ENCODE measurements at regions not wholly inside any gene's neighbourhood (a gene's known extent, or its start where the extent isn't known, plus 50 kb on each side); places are given as distances from the start of the nearest gene placed in this dataset.

- H3K36me3 ChIP-seq (ENCODE audit: control insufficient read depth in 2 of 2, insufficient read depth in 1 of 2, low read length in 2 of 2) = no peaks in the 10 kb centered on the region
- H3K27ac ChIP-seq (ENCODE audit: extremely low read depth, low read depth, low read length) = no peak overlapping the region
- CTCF ChIA-PET = no interaction called here
- no peak overlapping the region for H3K4me3 ChIP-seq (ENCODE audit: low read depth, low read length)
- no peak for TF ChIP-seq ZNF423 (tag by site-specific recombination; IDR thresholded peaks at IDR 0.05)
- no peak for TF ChIP-seq ZNF16 (tag by site-specific recombination; IDR thresholded peaks at IDR 0.05; ENCODE audit: low read depth)
- no peak for TF ChIP-seq ZNF202 (tag by site-specific recombination; IDR thresholded peaks at IDR 0.05; ENCODE audit: borderline replicate concordance)
- TF ChIP-seq ZNF501 (tag by site-specific recombination; IDR thresholded peaks at IDR 0.05) = no peak
- TF ChIP-seq PRDM6 (tag by site-specific recombination; IDR thresholded peaks at IDR 0.05) = no peak
- no peak for TF ChIP-seq TRIM28 (IDR thresholded peaks at IDR 0.05; ENCODE audit: borderline replicate concordance, low read length)
- no peak for TF ChIP-seq ZNF76 (tag by site-specific recombination; IDR thresholded peaks at IDR 0.05; ENCODE audit: borderline replicate concordance, low read depth)
- H3K4me1 ChIP-seq (ENCODE audit: control insufficient read depth, insufficient read depth, low read length) = peaks cover 3% of the 10 kb centered on the region; the same call in 1 of the 2 replicates
- no peaks in the 10 kb centered on the region for H3K9me3 ChIP-seq (ENCODE audit: control insufficient read depth, insufficient read depth, low read depth, low read length)
- POLR2A ChIA-PET = no interaction called here
Measured at GRCh38 chr20:6866741-6867140, 99.3 kb downstream of the BMP2 start.

GRCh38 chr20:6868861-6869260 lies 101.4 kb downstream of the BMP2 start:
- Histone ChIP-seq H3K9me3 (ENCODE audit: control insufficient read depth, insufficient read depth, low read depth, low read length) (no peaks in the 10 kb centered on the region), H3K4me3 (ENCODE audit: low read depth, low read length) (no peak overlapping the region), H3K36me3 (ENCODE audit: control insufficient read depth in 2 of 2, insufficient read depth in 1 of 2, low read length in 2 of 2) (no peaks in the 10 kb centered on the region), H3K4me1 (ENCODE audit: control insufficient read depth, insufficient read depth, low read length) (peaks cover 3% of the 10 kb centered on the region; the same call in 1 of the 2 replicates), H3K27ac (ENCODE audit: extremely low read depth, low read depth, low read length) (no peak overlapping the region)
- no peak for TF ChIP-seq ZNF174 (tag by site-specific recombination; IDR thresholded peaks at IDR 0.05)
- ChIA-PET POLR2A (no interaction called here), CTCF (no interaction called here)

GRCh38 chr20:6870559-6870958 lies 103.1 kb downstream of the BMP2 start:
- Histone ChIP-seq H3K4me3 (ENCODE audit: low read depth, low read length) (no peak overlapping the region), H3K4me1 (ENCODE audit: control insufficient read depth, insufficient read depth, low read length) (peaks cover 3% of the 10 kb centered on the region; the same call in 1 of the 2 replicates), H3K27ac (ENCODE audit: extremely low read depth, low read depth, low read length) (no peak overlapping the region), H3K9me3 (ENCODE audit: control insufficient read depth, insufficient read depth, low read depth, low read length) (no peaks in the 10 kb centered on the region), H3K36me3 (ENCODE audit: control insufficient read depth in 2 of 2, insufficient read depth in 1 of 2, low read length in 2 of 2) (no peaks in the 10 kb centered on the region)
- POLR2A ChIA-PET = no interaction called here
- CTCF ChIA-PET = interaction anchor here (0.6 to 0.9 kb wide), 3 partner anchors 14 to 414 kb away, joined by 3 read pairs; no protein-coding TSS in a partner anchor
- TF ChIP-seq ZNF660 (tag by site-specific recombination; IDR thresholded peaks at IDR 0.05) = no peak
- TF ChIP-seq BCL11B (tag by site-specific recombination; IDR thresholded peaks at IDR 0.05; ENCODE audit: low read depth) = no peak
- no peak for TF ChIP-seq ZBTB8A (tag by site-specific recombination; IDR thresholded peaks at IDR 0.05)
- no peak for TF ChIP-seq EGR2 (tag by site-specific recombination; IDR thresholded peaks at IDR 0.05; ENCODE audit: low read depth)
- TF ChIP-seq ZBTB26 (tag by site-specific recombination; optimal IDR thresholded peaks at IDR 0.05) = no peak
- TF ChIP-seq ZXDB (tag by site-specific recombination; IDR thresholded peaks at IDR 0.05) = no peak
- no peak for TF ChIP-seq ZNF112 (tag by site-specific recombination; IDR thresholded peaks at IDR 0.05)
- no peak for TF ChIP-seq ZNF449 (tag by site-specific recombination; IDR thresholded peaks at IDR 0.05)
- no peak for TF ChIP-seq HOXC10 (CRISPR knock-in tag; IDR thresholded peaks at IDR 0.05)
- TF ChIP-seq ZSCAN18 (tag by site-specific recombination; IDR thresholded peaks at IDR 0.05) = no peak
